Upper lobe of left lung (tissue), 6 donors: ENCODE measurements at regions not wholly inside any gene's neighbourhood (a gene's known extent, or its start where the extent isn't known, plus 50 kb on each side); places are given as distances from the start of the nearest gene placed in this dataset.
A peak's percentile ranks its signal among the peaks of the same experiment; 100 is the strongest.

Experiments used
- ATAC-seq, 2 donors: fragments of 200-7000 bp; cut with Tn5 transposase; one replicate each; pipeline ENCODE4 v1.9.1; 2022; ENCODE audit warnings: mild to moderate bottlenecking in 2 of 2, moderate library complexity in 2 of 2; ENCODE audit not compliant: low FRiP score in 2 of 2
- DNase-seq, 2 donors: peaks; one replicate each; pipeline ENCODE4 v3.0.0-alpha.2; 2019 to 2020
- H3K27ac ChIP-seq, 4 donors: fragments of 200-600 bp; sonication (generic); one replicate each; pipeline ENCODE4 v1.5.1; 2016 to 2019
- H3K27me3 ChIP-seq, 4 donors: fragments of 200-600 bp; sonication (generic); one replicate each; pipeline ENCODE4 v1.5.1; 2017 to 2019
- H3K36me3 ChIP-seq, 4 donors: fragments of 200-600 bp; sonication (generic); one replicate each; pipeline ENCODE4 v1.5.1; 2016 to 2019
- H3K4me1 ChIP-seq, 4 donors: fragments of 200-600 bp; sonication (generic); one replicate each; pipeline ENCODE4 v1.5.1; 2018 to 2019
- H3K4me3 ChIP-seq, 4 donors: fragments of 200-600 bp; sonication (generic); one replicate each; pipeline ENCODE4 v1.5.1; 2017 to 2019; ENCODE audit warnings: mild to moderate bottlenecking in 2 of 4, moderate library complexity in 1 of 4
- H3K9me3 ChIP-seq, 4 donors: fragments of 200-600 bp; sonication (generic); one replicate each; pipeline ENCODE4 v1.5.1; 2018 to 2019
- CTCF ChIP-seq, 6 experiments: fragments of 450-650 bp in 4 of 6; fragments of 200-600 bp in 2 of 6; sonication (generic) in 2 of 6; IDR thresholded peaks; one replicate each; pipeline ENCODE4 v1.5.1; 2016 to 2019; ENCODE audit warnings: antibody characterized with exemption in 6 of 6
- EP300 ChIP-seq, 4 donors: sonication (generic); formaldehyde crosslinking; IDR thresholded peaks; one replicate each; pipeline ENCODE4 v1.5.1; 2017; ENCODE audit warnings: antibody characterized with exemption in 4 of 4, control low read depth in 2 of 4
- POLR2A ChIP-seq, 4 donors: fragments of 450-650 bp; IDR thresholded peaks; one replicate each; pipeline ENCODE4 v1.5.1; 2016 to 2017; ENCODE audit warnings: antibody characterized with exemption in 4 of 4, mild to moderate bottlenecking in 2 of 4
- POLR2AphosphoS5 ChIP-seq, 2 donors: sonication (generic); formaldehyde crosslinking; IDR thresholded peaks; one replicate each; pipeline ENCODE4 v1.5.1; 2017; ENCODE audit warnings: antibody characterized with exemption in 2 of 2
- WGBS, 2 donors: methylation state at CpG; one replicate each; pipeline ENCODE4 v1.1.5; 2017 to 2018; 5-methylcytosine and 5-hydroxymethylcytosine counted together
- donor health status: DM: no; HTN: no; CAD: no; lungs with moderate emphysema.
- donor health status: DM: no; HTN: yes; CAD: no; lungs with severe emphysema.

GRCh38 chr13:34458756-34459715, 483.0 kb upstream of the NBEA start:
- Histone ChIP-seq H3K9me3 (no peaks in the 10 kb centered on the region), H3K27ac (no peak overlapping the region), H3K4me3 (no peak overlapping the region), H3K36me3 (no peaks in the 10 kb centered on the region), H3K27me3 (no peaks in the 10 kb centered on the region), H3K4me1 (no peaks in the 10 kb centered on the region)
- TF ChIP-seq POLR2AphosphoS5 (IDR thresholded peaks at IDR 0.05) (no peak), EP300 (IDR thresholded peaks at IDR 0.05) (no peak), POLR2A (IDR thresholded peaks at IDR 0.05) (no peak), CTCF (IDR thresholded peaks at IDR 0.05) (no peak)
- ATAC-seq (peak in 1 of 2 donors; percentile 31), DNase-seq (no peak)
- WGBS, 2 donors = 48 to 49% methylated on average over 4 of the region's 4 CpGs

GRCh38 chr13:34459856-34460255, 482.2 kb upstream of the NBEA start:
- WGBS, 2 donors = 35 to 38% methylated on average over 8 of the region's 8 CpGs
- no peak for TF ChIP-seq EP300 (IDR thresholded peaks at IDR 0.05)
- no peak for TF ChIP-seq POLR2A (IDR thresholded peaks at IDR 0.05)
- no peak for TF ChIP-seq POLR2AphosphoS5 (IDR thresholded peaks at IDR 0.05)
- TF ChIP-seq CTCF (IDR thresholded peaks at IDR 0.05) = no peak
- Histone ChIP-seq H3K27ac (no peak overlapping the region), H3K9me3 (no peaks in the 10 kb centered on the region), H3K4me3 (no peak overlapping the region), H3K27me3 (no peaks in the 10 kb centered on the region), H3K4me1 (no peaks in the 10 kb centered on the region), H3K36me3 (no peaks in the 10 kb centered on the region)
- DNase-seq = no peak
- ATAC-seq = no peak

GRCh38 chr13:34462843-34463242, 479.2 kb upstream of the NBEA start:
- peaks cover 0 to 2% (median 0%) of the 10 kb centered on the region in 4 donors for H3K4me1 ChIP-seq
- DNase-seq (no peak), ATAC-seq (no peak)
- no peaks in the 10 kb centered on the region for H3K36me3 ChIP-seq
- H3K27me3 ChIP-seq = no peaks in the 10 kb centered on the region
- H3K9me3 ChIP-seq = no peaks in the 10 kb centered on the region
- 79 to 81% methylated on average over 4 of the region's 4 CpGs for WGBS, 2 donors
- TF ChIP-seq EP300 (IDR thresholded peaks at IDR 0.05) (no peak), CTCF (IDR thresholded peaks at IDR 0.05) (no peak), POLR2AphosphoS5 (IDR thresholded peaks at IDR 0.05) (no peak), POLR2A (IDR thresholded peaks at IDR 0.05) (no peak)
- no peak overlapping the region for H3K27ac ChIP-seq
- H3K4me3 ChIP-seq = no peak overlapping the region

GRCh38 chr13:34464011-34464410, 478.1 kb upstream of the NBEA start:
- Histone ChIP-seq H3K9me3 (no peaks in the 10 kb centered on the region), H3K27ac (no peak overlapping the region), H3K36me3 (no peaks in the 10 kb centered on the region), H3K4me3 (no peak overlapping the region), H3K27me3 (no peaks in the 10 kb centered on the region), H3K4me1 (peaks cover 2 to 11% (median 5%) of the 10 kb centered on the region in 4 donors)
- ATAC-seq (no peak), DNase-seq (no peak)
- TF ChIP-seq CTCF (IDR thresholded peaks at IDR 0.05) = no peak
- 49 to 61% methylated on average over 3 of the region's 3 CpGs for WGBS, 2 donors
